K562 (cell line): ENCODE measurements at regions not wholly inside any gene's neighbourhood (a gene's known extent, or its start where the extent isn't known, plus 50 kb on each side); places are given as distances from the start of the nearest gene placed in this dataset.
"Not testable (repeated sequence)": the region's sequence is repeated elsewhere in the genome, so short reads cannot be mapped to it uniquely, and the experiment has no call there.

Experiments
- CEBPG ChIP-seq, 3 experiments: fragments of 200-800 bp in 1 of 3; sonication (Bioruptor generic) in 1 of 3; sonication (generic) in 1 of 3; formaldehyde crosslinking in 1 of 3; IDR thresholded peaks in 2 of 3; conservative IDR thresholded peaks in 1 of 3; 2 replicates each; pipeline versions ENCODE4 v1.6.1 to v1.8.0; 2016 to 2022; ENCODE audit warnings: missing compliant biosample characterization in 2 of 3, missing genetic modification characterization in 2 of 3, mild to moderate bottlenecking in 1 of 3, missing genetic modification reagents in 1 of 3
- MAFK ChIP-seq: IDR thresholded peaks from 2 replicates; pipeline ENCODE4 v1.6.1; 2011; ENCODE audit warnings: low read length, improper control_type of control experiment
- ZZZ3 ChIP-seq: fragments of 450-650 bp; IDR thresholded peaks from 2 replicates; pipeline ENCODE4 v1.6.1; 2016; ENCODE audit warnings: antibody characterized with exemption, mild to moderate bottlenecking, moderate library complexity

GRCh38 chr10:124192664-124193308 is 99.4 kb upstream of the CHST15 start:
- TF ChIP-seq ZZZ3; MAFK; CEBPG (CRISPR knock-in tag; IDR thresholded peaks at IDR 0.05); CEBPG (tag; conservative IDR thresholded peaks at IDR 0.05 in 1 of 2, IDR thresholded peaks at IDR 0.05 in 1 of 2): not testable (repeated sequence)
